AML-193 (cell line): ENCODE measurements at regions not wholly inside any gene's neighbourhood (a gene's known extent, or its start where the extent isn't known, plus 50 kb on each side); places are given as distances from the start of the nearest gene placed in this dataset.

Experiments used
- DNase-seq, 2 experiments: peaks; one replicate each; lab custom pipeline; 2025; lab: John Stamatoyannopoulos, UW

DNA sequence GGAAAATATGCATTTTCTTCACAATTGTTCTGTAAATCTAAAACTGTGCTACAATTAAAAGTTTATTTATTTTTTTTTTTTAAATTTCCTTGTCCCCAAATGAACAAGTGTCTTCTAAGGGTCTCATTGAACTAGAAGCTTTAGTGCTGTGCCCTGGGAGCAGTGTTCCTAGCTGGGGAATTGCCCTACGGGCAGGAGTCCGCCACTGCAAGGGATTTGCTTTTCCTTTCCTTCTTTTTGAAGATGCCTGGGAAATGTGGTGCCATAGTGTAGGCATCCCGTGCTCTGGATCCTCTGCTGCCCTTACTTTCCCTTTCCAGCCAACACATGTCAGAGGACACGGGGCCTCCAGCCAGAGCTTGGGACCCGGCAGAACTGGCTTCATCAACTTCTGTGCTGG lies 177.1 kb upstream of the CTBP2 start:
- no peak for DNase-seq

DNA sequence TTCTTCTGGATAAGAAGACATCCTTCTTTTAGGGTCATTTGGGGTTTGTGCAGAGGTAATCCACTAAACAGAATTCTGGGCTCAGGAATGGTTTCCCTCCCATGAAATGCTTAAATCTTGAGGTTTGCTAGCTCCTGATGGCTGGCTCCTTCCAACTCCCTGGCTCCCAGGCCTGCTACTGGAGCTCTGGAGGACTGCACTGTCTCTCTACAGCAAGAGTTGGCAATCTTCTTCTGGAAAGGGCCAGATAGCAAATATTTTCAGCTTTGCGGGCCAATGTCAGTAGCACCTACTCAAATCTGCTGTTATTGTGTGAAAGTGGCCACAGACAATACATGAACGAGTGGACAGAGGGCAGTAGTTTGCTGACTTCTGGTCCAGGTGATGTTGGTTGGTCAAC lies 174.2 kb upstream of the CTBP2 start:
- DNase-seq, result no peak

DNA sequence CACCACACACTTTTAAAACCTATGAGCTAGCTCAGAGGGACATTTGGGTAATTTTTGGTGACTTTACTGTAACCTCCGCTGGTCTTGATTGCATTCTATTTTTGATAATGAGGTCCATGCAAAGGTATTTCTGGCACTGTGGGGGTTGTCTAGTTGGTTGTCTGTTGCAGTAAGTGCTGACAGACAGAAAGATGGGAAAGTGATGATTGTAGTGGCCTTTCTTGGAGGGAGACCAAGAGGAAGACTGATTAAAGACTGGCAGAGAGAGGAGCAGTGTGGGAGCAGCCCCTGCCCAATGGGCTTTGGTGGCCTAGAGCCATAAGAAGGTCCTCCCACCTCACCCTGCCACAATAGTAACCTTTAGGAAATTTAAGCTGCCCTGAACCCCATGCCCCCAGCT lies 173.4 kb upstream of the CTBP2 start:
- no peak for DNase-seq

DNA sequence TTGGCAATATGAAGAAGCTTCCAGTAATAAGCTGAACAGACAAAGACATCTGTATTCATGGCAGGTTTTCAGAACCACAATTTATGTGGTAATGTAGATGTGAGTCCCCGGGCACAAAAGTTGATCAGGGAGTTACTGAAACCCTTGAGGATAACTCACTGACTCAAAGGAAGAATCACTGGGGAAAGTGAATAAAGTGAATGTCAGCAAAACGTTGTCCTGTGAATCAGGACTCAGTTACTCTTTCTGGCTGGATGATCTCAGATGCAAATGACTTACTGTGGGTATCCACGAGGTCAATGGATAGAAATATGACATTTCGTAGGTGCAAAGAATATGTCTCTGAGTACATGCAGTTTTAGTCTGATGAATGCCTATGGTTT lies 172.8 kb upstream of the CTBP2 start:
- DNase-seq, result no peak

DNA sequence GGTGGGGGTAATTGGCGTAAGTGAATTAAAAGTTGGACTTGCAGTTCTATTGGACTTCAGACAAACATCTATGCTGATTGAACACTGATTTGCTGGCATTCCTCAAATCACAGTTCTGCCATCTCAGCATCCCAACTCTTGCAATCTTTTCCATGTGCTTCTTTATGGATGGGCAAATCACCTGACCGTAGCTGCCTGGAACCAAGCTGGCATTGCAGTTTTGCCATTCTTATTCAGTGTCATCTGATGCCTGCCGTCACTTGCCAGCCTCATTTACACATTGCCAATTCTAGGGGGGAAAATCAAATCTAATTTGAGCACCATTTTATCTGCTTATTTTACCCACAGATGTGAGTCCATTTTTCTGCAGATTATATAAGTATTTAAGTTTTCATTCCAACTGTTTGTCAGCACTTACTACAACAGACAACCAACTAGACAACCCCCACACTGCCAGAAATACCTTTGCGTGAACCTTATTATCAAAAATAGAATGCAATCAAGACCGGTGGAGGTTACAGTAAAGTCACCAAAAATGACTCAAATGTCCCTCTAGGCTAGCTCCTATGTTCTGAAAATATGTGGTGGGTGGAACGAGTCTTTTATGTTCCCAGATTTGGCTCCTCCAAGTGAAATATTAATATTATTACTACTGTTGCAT lies 172.3 kb upstream of the CTBP2 start:
- DNase-seq, result no peak

DNA sequence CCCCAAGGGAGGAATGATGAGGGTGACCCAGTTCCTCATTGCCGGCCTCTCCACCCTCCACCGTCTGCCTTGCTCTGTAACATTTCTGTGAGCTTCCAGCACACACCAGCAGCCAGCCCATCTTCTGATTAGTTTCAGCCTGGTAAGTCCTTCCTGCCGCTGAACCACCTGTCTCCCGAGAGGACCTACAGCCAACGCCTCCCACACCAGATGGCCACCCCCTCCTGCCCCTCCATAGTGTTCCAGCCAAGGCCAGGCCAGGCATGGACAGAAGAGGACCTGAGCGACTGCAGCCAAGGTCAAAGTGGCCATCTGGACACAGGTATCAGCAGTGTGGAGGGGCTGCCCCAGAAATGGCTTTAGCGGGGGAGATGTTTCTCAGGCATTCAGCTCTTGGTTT lies 170.7 kb upstream of the CTBP2 start:
- no peak for DNase-seq

DNA sequence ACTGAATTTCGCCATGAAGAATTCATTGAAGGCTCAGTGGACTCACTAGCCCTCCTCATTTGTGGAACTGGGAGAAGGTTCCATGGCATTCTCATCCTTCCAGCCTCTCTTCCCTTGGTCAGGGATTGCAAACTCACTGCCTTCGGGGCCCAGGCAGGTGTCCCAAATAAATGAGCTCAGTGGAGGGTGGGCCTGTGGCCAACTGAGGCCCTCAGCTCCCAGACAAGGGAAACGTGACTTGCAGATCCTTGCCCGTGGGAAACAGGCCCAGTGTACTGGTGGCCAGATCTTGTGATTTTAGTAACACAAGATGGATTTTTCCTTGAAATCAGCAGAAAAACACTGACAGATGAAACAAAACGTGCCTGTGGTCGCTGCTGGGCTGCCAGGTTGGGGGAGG lies 168.7 kb upstream of the CTBP2 start:
- no peak for DNase-seq

DNA sequence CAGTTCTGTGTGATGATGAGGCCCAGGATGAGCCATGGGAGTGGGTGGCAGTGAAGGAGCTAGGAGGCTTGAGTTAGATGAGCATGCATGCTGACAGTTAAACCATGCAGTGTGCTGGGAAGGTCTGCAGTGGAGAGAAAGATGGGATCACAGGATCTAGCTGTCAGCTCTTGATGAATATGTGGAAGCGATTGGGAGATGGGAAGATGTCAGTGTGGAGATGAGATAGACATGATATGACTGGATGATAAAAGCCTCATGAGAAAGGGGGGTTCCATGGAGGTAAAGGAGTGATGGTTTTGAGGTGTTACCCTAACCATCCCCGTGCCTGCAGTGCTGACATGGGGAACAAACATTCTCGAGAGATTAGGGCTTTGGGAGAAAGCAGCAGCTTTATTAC lies 165.0 kb upstream of the CTBP2 start:
- DNase-seq, result no peak

DNA sequence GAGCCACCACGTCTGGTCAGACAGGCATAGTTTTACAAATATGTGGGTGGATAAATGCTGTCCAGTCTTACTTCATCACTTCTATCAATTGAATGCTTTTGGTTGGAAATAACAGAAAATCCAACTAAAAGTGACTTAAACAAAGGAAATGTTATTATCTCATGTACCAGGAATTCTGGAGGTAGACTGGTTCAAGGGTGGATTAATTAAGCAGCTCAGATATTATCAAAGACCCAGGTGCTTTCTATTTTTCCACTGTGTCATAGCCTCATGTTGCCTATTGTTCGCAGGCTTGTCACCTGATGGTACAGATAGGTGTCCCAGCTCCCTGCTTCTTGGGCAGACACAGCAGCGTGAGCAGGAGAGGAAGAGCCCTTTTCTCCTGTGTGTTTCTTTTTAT lies 156.1 kb upstream of the CTBP2 start:
- no peak for DNase-seq

DNA sequence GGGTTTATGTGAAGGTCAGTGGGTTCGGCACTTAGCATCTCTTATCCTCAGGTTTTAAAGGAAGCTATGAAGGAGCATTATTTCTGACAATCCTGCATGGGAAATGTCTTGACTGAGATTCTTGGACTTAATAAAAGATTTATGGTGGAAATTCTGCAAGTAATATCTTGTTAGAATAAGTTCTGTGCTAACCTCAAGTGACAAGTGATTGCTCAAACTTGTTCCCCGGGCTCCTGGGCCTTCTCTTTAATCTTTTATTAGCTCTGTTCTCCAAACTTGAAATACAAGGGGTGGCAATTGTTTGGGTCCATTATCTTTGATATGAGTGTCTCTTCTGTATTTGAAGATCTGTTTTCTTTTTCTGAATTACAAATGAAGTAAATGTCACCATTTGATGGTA lies 140.6 kb upstream of the CTBP2 start:
- no peak for DNase-seq

DNA sequence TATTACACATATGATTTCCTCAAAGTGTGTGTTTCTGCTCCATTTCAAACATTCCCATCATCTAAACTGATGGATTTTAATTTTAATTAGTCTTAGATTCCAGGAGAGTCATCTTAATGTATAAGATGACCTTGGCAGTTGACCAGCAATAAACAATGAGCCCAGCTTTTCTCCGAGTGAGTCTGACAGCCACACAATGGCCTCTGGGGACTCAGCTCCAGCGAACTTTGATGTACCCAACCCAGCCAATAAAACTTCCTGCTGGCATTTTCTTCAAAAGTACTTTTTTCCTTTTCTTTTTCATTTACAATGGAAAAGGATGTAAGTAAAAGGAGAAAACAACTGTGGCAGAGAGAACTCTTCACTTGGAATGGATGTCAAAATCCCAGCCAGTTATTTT lies 139.1 kb upstream of the CTBP2 start:
- no peak for DNase-seq

DNA sequence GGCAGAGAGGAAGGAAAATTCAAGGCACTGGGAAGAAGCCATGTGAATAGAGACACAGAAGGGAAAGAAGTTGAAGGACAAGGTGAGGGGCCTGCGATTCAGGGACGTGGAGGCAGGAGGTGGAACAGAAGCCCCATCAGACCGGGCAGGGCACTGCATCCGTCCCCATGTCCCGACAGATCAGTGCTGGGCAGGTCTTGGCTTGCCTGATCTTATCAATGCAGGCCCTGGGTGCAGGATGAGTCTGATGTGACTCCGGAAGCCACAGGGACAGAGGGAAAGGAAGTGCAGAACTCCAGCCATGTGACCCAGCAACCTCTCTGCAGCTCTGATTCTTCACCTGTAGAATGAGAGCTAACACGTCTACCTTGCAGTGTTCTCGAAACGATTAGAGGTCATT lies 136.2 kb upstream of the CTBP2 start:
- no peak for DNase-seq

DNA sequence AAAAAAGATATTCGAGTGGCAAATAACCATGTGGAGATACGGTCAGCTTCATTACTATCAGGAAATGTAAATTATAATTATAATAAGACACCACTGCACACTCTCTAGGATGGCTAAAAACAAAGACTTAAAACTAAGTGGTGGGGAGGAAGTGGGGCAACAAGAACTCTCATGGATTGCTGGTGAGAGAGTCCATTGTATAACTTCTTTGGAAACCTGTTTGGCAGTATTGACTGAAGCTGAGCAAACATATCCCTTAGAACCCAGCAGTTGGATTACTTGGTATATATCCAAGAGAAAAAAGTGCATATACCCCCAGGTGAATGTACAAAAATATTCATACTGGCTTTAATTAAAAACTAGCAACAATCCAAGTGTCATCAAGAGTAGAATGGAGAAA lies 133.7 kb upstream of the CTBP2 start:
- no peak for DNase-seq

DNA sequence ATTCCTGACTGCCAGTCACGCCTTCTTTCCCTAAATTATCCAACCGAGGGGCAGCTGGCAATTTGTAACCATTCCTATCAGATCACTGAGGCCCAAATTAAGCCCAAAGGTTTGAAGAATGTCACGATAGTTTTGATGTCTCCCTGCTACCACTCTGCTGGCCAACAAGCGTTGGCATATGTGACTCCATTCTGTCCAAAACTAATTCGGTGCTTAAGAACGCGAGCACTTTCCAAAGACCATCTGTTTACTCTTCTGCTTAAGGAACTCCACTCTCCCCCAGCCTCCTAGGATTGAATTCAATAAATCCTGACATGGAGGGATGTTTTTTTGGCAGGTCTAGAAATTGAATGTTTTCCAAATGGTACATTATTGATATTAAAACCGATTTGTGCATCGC lies 131.5 kb upstream of the CTBP2 start:
- no peak for DNase-seq

DNA sequence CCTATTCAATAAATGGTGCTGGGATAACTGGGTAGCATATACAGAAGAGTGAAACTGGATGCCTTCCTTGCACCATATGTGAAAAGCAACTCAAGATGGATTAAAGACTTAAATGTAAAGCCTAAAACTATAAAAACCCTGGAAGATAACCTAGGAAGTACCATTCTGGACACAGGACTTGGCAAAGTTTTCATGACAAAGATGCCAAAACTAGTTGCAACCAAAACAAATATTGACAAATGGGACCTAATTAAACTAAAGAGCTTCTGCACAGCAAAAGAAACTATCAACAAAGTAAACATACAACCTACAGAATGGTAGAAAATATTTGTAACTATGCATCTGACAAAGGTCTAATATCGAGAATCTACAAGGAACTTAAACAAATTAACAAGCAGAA lies 129.1 kb upstream of the CTBP2 start:
- no peak for DNase-seq

DNA sequence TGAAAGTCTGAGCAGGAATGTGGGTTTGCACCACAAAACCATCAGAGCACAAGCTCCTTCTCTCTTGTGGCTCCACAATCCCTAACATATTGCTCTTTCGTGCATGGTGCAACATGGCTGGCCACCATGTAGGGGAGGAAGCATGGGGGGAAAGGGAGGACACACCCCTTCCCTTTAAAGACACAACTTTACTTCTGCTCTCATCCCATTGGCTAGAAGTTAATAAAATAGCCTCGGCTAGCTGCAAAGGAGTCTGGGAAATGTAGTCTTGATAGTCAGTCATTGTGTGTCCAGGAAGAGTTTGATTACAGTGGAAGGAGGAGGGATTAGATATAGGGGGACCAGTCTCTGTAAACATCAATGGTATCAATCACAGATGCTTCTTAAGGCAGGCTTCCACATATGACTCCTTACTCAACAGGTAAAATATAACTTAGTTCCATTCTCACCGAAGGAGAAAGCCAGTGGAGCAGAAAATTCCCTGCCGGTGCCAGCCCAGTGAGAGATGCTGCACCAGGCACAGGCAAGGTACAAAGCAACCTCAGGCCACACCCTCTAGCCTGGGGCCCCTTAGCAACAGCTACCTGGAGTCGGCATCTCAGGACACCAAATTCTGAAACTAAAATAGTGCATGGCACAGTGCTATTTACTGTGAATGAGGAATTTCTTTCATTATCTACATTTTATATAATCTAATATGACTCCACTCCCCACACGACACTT lies 124.7 kb upstream of the CTBP2 start:
- no peak for DNase-seq

DNA sequence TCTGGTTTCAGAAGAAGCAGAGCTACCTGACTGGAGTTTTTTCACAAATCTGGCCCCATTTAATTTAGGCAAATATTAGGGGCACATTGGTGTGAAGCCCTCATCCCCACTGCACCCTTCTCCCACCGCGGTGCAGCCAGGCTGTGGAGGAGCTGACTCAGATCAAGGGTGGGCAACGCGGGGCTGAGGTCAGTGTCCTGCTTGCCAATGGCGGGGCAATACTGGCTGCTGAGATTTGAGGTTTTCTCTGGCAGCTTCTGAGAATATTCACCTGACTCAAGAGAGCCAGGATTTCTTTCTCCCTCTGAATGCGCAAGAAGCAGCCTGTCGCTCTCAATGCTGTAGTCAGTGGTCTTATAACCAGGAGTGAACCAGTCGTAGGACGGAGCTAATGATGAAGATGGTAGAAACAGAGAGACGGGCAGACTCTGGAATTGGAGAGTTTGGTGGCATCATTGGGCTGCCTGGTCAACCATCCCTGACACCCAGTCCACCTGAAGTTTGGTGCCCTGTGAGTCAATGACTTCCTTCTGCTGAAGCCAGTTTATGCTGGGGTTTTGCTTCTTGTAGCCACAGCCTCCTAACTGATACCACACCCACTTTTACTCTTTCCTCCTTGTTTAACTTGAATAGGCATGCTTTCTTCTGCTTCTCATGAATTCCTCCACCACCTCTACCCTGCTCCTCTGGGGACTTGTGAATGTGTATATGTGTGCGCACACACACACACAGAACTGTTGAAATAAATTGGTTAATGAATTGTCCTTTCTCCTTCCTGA lies 123.7 kb upstream of the CTBP2 start:
- no peak for DNase-seq

DNA sequence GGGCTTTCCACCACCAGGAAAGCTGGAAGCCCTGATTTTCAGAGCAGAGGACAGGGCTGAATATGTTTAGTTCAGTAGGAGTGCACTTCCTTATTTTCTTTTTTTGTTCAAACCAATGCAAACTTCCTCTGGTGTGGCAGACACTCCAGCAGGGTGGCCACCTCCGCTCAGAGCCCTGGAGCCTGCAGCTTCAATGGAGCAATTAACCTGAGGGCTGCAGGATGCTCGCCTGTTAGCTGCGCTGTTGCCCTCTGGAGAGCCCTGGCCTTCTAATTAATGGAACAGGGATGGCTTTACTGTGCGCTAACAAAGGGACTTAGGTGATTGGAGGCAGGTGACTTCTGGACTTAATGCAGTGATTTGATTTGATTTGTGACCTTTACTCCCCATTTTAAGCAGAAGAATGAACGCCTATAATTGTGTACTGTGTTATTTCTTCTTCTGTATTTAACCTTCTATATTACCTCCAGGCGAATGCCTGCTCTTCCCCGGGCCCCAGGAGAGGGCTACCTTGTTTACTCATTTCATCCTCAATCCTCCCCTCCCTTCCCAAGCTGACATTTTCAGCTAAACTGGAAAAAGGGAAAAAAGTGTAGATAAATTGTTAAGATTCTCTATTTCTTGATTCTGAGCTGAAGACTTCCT lies 123.0 kb upstream of the CTBP2 start:
- DNase-seq, result no peak

DNA sequence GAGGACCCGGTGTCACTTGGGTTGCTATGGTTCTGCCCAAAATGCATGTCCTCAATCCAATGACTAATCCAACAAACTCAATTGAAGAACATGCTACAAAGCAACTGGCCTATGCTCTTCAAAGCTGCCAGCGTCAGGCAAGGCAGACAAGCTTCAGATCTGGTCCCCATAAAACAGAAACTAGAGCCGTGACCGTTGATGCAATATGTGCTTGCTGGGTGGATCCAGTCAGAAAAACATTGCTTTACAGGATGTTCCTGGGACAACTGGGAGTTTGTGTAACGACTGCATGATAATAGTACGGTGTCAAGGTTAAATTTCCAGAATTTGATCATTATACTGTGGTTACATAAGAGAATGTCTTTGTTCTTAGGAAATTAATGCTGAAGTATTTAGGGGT lies 120.7 kb upstream of the CTBP2 start:
- no peak for DNase-seq

DNA sequence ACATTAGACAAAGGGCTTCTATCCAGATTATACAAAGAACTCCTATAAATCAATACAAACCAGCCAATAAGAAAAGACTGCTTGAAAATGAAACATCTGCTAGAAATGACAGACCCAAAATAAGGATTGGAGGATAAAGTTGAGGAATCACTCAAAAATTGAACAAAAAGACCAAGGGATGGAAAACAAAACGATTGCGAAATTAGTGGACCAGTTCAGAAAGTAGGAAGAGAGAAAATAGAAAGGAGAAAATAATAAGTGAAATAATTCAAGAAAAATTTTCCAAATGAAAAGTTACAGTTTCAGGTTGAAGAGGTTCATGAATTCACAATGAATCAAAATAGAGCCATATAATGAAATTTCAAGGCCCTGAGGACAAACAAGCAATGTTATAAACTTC lies 115.8 kb upstream of the CTBP2 start:
- DNase-seq, result no peak

DNA sequence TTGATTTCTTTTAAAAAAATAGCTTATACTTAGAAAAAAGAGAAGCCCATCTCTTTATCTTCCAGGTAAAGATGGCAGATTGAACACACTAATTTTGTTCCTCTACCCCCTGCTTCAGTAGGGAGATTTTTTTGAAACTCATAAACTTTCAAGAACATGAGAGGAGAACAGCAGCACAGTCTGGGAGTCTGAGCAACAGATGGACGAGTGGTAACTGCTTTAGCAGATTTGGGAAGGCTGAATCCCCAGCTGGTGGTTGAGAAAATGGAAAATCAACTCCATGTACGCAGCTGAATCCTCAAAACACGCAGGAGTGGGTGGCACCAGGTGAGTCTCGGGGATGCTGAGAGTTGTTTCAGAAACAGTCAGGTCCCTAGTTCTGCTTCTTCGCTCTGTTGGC lies 114.6 kb upstream of the CTBP2 start:
- no peak for DNase-seq

DNA sequence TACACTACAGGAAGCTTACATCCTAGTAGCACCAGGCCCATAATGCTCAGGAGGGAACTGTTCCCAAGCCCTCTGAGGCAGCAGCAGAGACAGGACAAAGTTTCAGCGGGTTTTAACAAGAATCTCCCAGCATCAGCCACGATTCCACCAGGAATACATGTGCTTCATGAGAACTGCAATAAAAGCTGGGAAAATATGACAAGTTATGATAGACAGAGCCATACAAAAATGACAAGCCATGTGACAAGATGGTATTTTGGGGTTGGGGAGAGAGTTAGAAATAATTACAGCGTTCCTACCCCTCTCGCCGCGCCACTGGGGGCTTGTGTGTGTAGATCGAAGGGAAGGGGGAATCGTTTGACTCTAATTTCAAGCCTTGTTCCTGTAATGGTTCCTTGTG lies 112.7 kb upstream of the CTBP2 start:
- no peak for DNase-seq

DNA sequence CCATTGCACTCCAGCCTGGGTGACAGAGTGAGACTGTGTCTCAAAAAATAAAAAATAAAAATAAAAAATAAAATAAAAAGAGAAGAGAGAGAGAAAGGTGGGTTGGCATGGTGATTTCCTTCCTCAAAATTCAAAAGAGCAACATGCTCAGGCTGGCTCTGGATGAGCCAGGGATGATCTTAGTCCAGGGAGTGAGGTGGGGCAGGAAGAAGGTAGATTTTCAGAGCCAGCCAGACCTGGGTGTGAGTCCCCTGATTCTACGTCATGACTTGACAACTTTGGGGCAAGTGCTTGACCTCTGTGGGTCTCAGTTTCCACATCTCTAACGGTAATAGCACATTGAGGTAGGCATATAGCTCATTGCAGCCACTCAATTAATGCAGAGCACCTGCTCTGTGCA lies 109.4 kb upstream of the CTBP2 start:
- no peak for DNase-seq
